A673 (cell line): ENCODE measurements at regions not wholly inside any gene's neighbourhood (a gene's known extent, or its start where the extent isn't known, plus 50 kb on each side); places are given as distances from the start of the nearest gene placed in this dataset.

Experiments
- CTCF ChIP-seq: fragments of 300-800, 200-600 bp; sonication (generic); conservative IDR thresholded peaks from 2 replicates; pipeline ENCODE4 v1.5.1; 2017; ENCODE audit warnings: low read depth, mild to moderate bottlenecking, antibody characterized with exemption, low read length, moderate library complexity, mixed read lengths
- EZH2 ChIP-seq: fragments of 200-600 bp; sonication (generic); IDR thresholded peaks from 2 replicates; pipeline ENCODE4 v1.6.1; 2017; ENCODE audit warnings: borderline replicate concordance, low read depth, mild to moderate bottlenecking, mixed read lengths, antibody characterized with exemption, low read length; ENCODE audit not compliant: poor library complexity, severe bottlenecking

- TF ChIP-seq CTCF (no peak), EZH2 (no peak)
These were observed 77.7 kb upstream of the PSMD7 start for GRCh38 chr16:74218871-74219270.
